Loucy (cell line): ENCODE measurements at regions not wholly inside any gene's neighbourhood (a gene's known extent, or its start where the extent isn't known, plus 50 kb on each side); places are given as distances from the start of the nearest gene placed in this dataset.

Experiments
- H2AFZ ChIP-seq: fragments of 200-600 bp; sonication (generic); 2 replicates; pipeline ENCODE4 v1.6.0; 2016; ENCODE audit warnings: antibody characterized with exemption, mild to moderate bottlenecking, low read length, moderate library complexity
- H3F3A ChIP-seq: fragments of 200-600 bp; 2 replicates; pipeline ENCODE4 v1.6.0; 2016; ENCODE audit warnings: antibody characterized with exemption, low read depth, mild to moderate bottlenecking
- H3K27me3 ChIP-seq: fragments of 200-600 bp; sonication (generic); 2 replicates; pipeline ENCODE4 v1.6.1; 2014; ENCODE audit warnings: low read length, mild to moderate bottlenecking; ENCODE audit not compliant: insufficient read depth, poor library complexity, severe bottlenecking
- H3K36me3 ChIP-seq: fragments of 200-600 bp; sonication (generic); 2 replicates; pipeline ENCODE4 v1.6.1; 2016; ENCODE audit warnings: low read length; ENCODE audit not compliant: insufficient read depth
- H3K4me1 ChIP-seq: fragments of 200-600 bp; sonication (generic); 2 replicates; pipeline ENCODE4 v1.5.1; 2014; ENCODE audit warnings: low read length, mild to moderate bottlenecking; ENCODE audit not compliant: insufficient read depth, poor library complexity, severe bottlenecking
- H3K4me2 ChIP-seq: fragments of 200-600 bp; sonication (generic); 2 replicates; pipeline ENCODE4 v1.6.0; 2014; ENCODE audit warnings: antibody characterized with exemption, low read length, low read depth, mild to moderate bottlenecking; ENCODE audit not compliant: poor library complexity, severe bottlenecking
- H3K4me3 ChIP-seq: fragments of 200-600 bp; sonication (generic); 2 replicates; pipeline ENCODE4 v1.5.1; 2014; ENCODE audit warnings: low read length, mild to moderate bottlenecking, mixed read lengths; ENCODE audit not compliant: poor library complexity, severe bottlenecking
- H3K79me2 ChIP-seq: fragments of 200-600 bp; sonication (generic); 2 replicates; pipeline ENCODE4 v1.6.1; 2014; ENCODE audit warnings: low read length; ENCODE audit not compliant: insufficient read depth
- H3K9ac ChIP-seq: fragments of 200-600 bp; sonication (generic); 2 replicates; pipeline ENCODE4 v1.6.0; 2014; ENCODE audit warnings: mild to moderate bottlenecking, low read depth, low read length, moderate library complexity; ENCODE audit not compliant: poor library complexity, severe bottlenecking
- H3K9me2 ChIP-seq: fragments of 200-600 bp; sonication (generic); replicated peaks from 2 replicates; pipeline ENCODE4 v1.6.1; 2016; ENCODE audit warnings: low read depth, low read length, mixed read lengths
- H3K9me3 ChIP-seq: fragments of 200-600 bp; sonication (generic); 2 replicates; pipeline ENCODE4 v1.6.1; 2014; ENCODE audit warnings: mild to moderate bottlenecking, antibody characterized with exemption, low read length, low read depth; ENCODE audit not compliant: insufficient read depth
- H4K20me1 ChIP-seq: fragments of 200-600 bp; sonication (generic); 2 replicates; pipeline ENCODE4 v1.6.0; 2014; ENCODE audit warnings: antibody characterized with exemption, low read length, mild to moderate bottlenecking; ENCODE audit not compliant: insufficient read depth, poor library complexity, severe bottlenecking
- EZH2phosphoT487 ChIP-seq: fragments of 200-600 bp; IDR thresholded peaks from 2 replicates; pipeline ENCODE4 v1.6.1; 2018; ENCODE audit warnings: antibody characterized with exemption, mild to moderate bottlenecking, moderate library complexity, borderline replicate concordance
- TF ChIP-seq, protein P1 (sequence below): fragments of 200-600 bp; sonication (generic); conservative IDR thresholded peaks from 2 replicates; pipeline ENCODE4 v1.5.1; 2014; ENCODE audit warnings: mild to moderate bottlenecking, antibody characterized with exemption, low read length

DNA sequence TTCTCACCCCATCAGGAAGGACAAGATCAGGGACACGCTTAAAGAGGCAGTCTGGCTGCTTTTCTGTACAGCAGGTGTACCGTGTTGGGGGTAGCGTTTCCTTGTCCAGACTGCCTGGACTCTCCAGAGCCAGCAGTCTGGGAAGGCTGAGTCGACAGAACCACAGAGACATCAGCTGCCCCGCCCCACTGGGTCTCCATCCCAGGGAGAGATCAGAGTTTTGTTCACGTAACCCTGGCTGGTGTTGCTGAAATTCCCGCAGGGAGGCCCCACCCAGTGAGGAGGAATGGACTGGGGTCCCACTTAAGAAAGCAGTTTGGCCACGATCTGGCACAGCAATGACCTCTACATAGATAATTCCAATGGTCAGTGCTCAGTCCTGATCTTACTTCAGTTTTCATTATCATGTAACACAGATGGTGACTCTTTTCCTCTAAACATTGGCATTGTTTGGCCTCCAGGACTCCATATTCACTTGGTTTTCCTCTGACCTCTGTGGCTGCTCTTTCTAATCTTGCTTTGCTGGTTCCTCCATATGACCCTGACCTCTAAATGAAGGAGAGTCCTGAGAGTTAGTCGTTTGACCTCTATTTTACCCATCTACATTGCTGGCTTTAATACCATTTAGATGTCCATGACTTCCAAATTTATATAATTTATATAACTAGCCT is 89.6 kb upstream of the LRRC55 start:
- H3K79me2 ChIP-seq: no peaks in the 10 kb centered on the region
- H3K4me1 ChIP-seq: no peaks in the 10 kb centered on the region
- H4K20me1 ChIP-seq: no peaks in the 10 kb centered on the region
- no peak overlapping the region for H2AFZ ChIP-seq
- no peak overlapping the region for H3K4me3 ChIP-seq
- TF ChIP-seq EZH2phosphoT487: no peak
- TF ChIP-seq, protein P1, sequence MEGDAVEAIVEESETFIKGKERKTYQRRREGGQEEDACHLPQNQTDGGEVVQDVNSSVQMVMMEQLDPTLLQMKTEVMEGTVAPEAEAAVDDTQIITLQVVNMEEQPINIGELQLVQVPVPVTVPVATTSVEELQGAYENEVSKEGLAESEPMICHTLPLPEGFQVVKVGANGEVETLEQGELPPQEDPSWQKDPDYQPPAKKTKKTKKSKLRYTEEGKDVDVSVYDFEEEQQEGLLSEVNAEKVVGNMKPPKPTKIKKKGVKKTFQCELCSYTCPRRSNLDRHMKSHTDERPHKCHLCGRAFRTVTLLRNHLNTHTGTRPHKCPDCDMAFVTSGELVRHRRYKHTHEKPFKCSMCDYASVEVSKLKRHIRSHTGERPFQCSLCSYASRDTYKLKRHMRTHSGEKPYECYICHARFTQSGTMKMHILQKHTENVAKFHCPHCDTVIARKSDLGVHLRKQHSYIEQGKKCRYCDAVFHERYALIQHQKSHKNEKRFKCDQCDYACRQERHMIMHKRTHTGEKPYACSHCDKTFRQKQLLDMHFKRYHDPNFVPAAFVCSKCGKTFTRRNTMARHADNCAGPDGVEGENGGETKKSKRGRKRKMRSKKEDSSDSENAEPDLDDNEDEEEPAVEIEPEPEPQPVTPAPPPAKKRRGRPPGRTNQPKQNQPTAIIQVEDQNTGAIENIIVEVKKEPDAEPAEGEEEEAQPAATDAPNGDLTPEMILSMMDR: no peak
- H3K9me3 ChIP-seq: no peaks in the 10 kb centered on the region
- no peak overlapping the region for H3K9ac ChIP-seq
- no peak overlapping the region for H3K4me2 ChIP-seq
- H3K36me3 ChIP-seq: no peaks in the 10 kb centered on the region
- H3K27me3 ChIP-seq: peaks cover 4% of the 10 kb centered on the region
- H3F3A ChIP-seq: no peaks in the 10 kb centered on the region
- H3K9me2 ChIP-seq: no peaks in the 10 kb centered on the region

DNA sequence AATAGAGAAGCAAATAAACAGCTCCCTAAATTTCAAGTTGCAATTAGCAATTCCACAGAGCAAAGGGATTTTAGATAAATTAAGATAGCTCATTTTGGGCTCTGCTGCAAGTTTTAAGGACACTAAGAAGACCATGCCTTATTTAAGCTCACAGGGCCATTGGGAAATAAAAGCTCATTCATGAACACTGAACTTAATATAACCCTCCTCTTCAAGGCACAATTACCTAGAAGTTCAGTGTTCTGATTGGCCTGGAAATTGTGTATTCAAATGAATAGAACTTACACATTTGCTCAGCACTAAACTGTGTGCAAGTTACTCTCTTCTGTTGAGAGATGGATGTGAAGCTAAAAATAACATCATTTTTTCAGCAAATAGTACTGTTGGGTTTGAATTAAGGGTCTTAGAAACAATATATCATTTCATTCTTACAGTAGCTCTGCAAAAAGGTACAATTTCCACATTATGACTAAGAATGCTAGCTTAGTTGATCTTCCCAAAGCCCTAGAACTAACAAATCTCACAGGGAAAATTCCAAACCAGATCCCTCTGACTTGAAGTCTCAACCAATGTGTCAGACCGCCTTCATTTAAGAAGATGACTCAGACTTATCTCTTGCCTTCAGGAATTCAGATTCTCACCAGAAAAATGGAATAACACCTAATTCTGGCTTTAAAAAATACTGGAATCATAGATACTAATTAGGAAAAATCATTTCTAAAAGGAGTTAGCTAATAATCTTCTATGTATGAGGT is 87.4 kb upstream of the LRRC55 start:
- H3K36me3 ChIP-seq: no peaks in the 10 kb centered on the region
- H3K4me3 ChIP-seq: no peak overlapping the region
- no peaks in the 10 kb centered on the region for H3K9me2 ChIP-seq
- H3K4me2 ChIP-seq: no peak overlapping the region
- H3F3A ChIP-seq: no peaks in the 10 kb centered on the region
- TF ChIP-seq EZH2phosphoT487: no peak
- TF ChIP-seq, protein P1: no peak
- H3K79me2 ChIP-seq: no peaks in the 10 kb centered on the region
- H3K4me1 ChIP-seq: no peaks in the 10 kb centered on the region
- H3K27me3 ChIP-seq: peaks cover 4% of the 10 kb centered on the region
- no peak overlapping the region for H3K9ac ChIP-seq
- no peak overlapping the region for H2AFZ ChIP-seq
- no peaks in the 10 kb centered on the region for H4K20me1 ChIP-seq
- no peaks in the 10 kb centered on the region for H3K9me3 ChIP-seq

- no peak for TF ChIP-seq EZH2phosphoT487
- TF ChIP-seq, protein P1: no peak
- Histone ChIP-seq H2AFZ (no peak overlapping the region), H3K36me3 (no peaks in the 10 kb centered on the region), H3K9me2 (no peaks in the 10 kb centered on the region), H3K4me3 (no peak overlapping the region), H3K79me2 (no peaks in the 10 kb centered on the region), H3F3A (no peaks in the 10 kb centered on the region), H3K4me2 (no peak overlapping the region), H3K9me3 (no peaks in the 10 kb centered on the region), H3K4me1 (no peaks in the 10 kb centered on the region), H3K9ac (no peak overlapping the region), H3K27me3 (peaks cover 4% of the 10 kb centered on the region), H4K20me1 (no peaks in the 10 kb centered on the region)
Observed at GRCh38 chr11:57095417-57095816, 86.3 kb upstream of the LRRC55 start.
